Muscle of leg (tissue), 3 donors: ENCODE measurements at regions not wholly inside any gene's neighbourhood (a gene's known extent, or its start where the extent isn't known, plus 50 kb on each side); places are given as distances from the start of the nearest gene placed in this dataset.

Experiments used
- DNase-seq: peaks from one replicate; pipeline ENCODE4 v3.0.0; 2013
- H3K27ac ChIP-seq: one replicate; pipeline ENCODE4 v1.5.1; 2013; ENCODE audit warnings: mild to moderate bottlenecking, low read length, control low read depth
- H3K27me3 ChIP-seq: one replicate; pipeline ENCODE4 v1.6.1; 2013; ENCODE audit warnings: low read length; ENCODE audit not compliant: control insufficient read depth, insufficient read depth
- H3K36me3 ChIP-seq: one replicate; pipeline ENCODE4 v1.6.1; 2013; ENCODE audit warnings: low read length; ENCODE audit not compliant: control insufficient read depth, insufficient read depth
- H3K4me1 ChIP-seq: one replicate; pipeline ENCODE4 v1.6.1; 2013; ENCODE audit warnings: low read length; ENCODE audit not compliant: control insufficient read depth, insufficient read depth
- H3K4me3 ChIP-seq: one replicate; pipeline ENCODE4 v1.5.1; 2013; ENCODE audit warnings: low read length, control low read depth
- H3K9me3 ChIP-seq: replicated peaks from 2 replicates; pipeline ENCODE4 v1.6.1; 2013; ENCODE audit warnings: low read depth, low read length; ENCODE audit not compliant: control insufficient read depth
- WGBS: methylation state at CpG from one replicate; pipeline ENCODE4 v1.1.5; 2013; ENCODE audit warnings: missing lambda C conversion rate; ENCODE audit not compliant: insufficient coverage; 5-methylcytosine and 5-hydroxymethylcytosine counted together

GRCh38 chr2:78309460-78309859, 716.0 kb upstream of the REG3G start:
- WGBS = 56% methylated on average over 2 of the region's 3 CpGs
- no peaks in the 10 kb centered on the region for H3K9me3 ChIP-seq
- H3K36me3 ChIP-seq = no peaks in the 10 kb centered on the region
- no peaks in the 10 kb centered on the region for H3K4me1 ChIP-seq
- no peak overlapping the region for H3K4me3 ChIP-seq
- H3K27ac ChIP-seq = no peak overlapping the region
- no peak for DNase-seq
- no peaks in the 10 kb centered on the region for H3K27me3 ChIP-seq

- no peaks in the 10 kb centered on the region for H3K9me3 ChIP-seq
- no peak for DNase-seq
- H3K27ac ChIP-seq = no peak overlapping the region
- no peaks in the 10 kb centered on the region for H3K36me3 ChIP-seq
- no peaks in the 10 kb centered on the region for H3K27me3 ChIP-seq
- H3K4me1 ChIP-seq = no peaks in the 10 kb centered on the region
- H3K4me3 ChIP-seq = no peak overlapping the region
Measured at GRCh38 chr2:78315368-78315767, 710.1 kb upstream of the REG3G start.

- Histone ChIP-seq H3K4me1 (no peaks in the 10 kb centered on the region), H3K36me3 (no peaks in the 10 kb centered on the region), H3K27ac (no peak overlapping the region), H3K27me3 (no peaks in the 10 kb centered on the region), H3K9me3 (no peaks in the 10 kb centered on the region), H3K4me3 (no peak overlapping the region)
- no CpG with 5 or more reads among the region's 2 CpGs for WGBS
- DNase-seq = no peak
Measured at GRCh38 chr2:78318275-78318674, 707.2 kb upstream of the REG3G start.

GRCh38 chr2:78330193-78330592, 695.3 kb upstream of the REG3G start:
- H3K36me3 ChIP-seq = no peaks in the 10 kb centered on the region
- no peaks in the 10 kb centered on the region for H3K4me1 ChIP-seq
- no peak for DNase-seq
- no peak overlapping the region for H3K27ac ChIP-seq
- no peak overlapping the region for H3K4me3 ChIP-seq
- H3K9me3 ChIP-seq = no peaks in the 10 kb centered on the region
- no peaks in the 10 kb centered on the region for H3K27me3 ChIP-seq

GRCh38 chr2:78351208-78351607, 674.3 kb upstream of the REG3G start:
- H3K4me3 ChIP-seq = no peak overlapping the region
- peak; percentile 13 for DNase-seq
- no peak overlapping the region for H3K27ac ChIP-seq
- no peaks in the 10 kb centered on the region for H3K4me1 ChIP-seq
- no CpG with 5 or more reads among the region's 3 CpGs for WGBS
- no peaks in the 10 kb centered on the region for H3K27me3 ChIP-seq
- no peaks in the 10 kb centered on the region for H3K9me3 ChIP-seq
- no peaks in the 10 kb centered on the region for H3K36me3 ChIP-seq

GRCh38 chr2:78353168-78353567, 672.3 kb upstream of the REG3G start:
- no CpG with 5 or more reads among the region's 1 CpG for WGBS
- no peak for DNase-seq
- H3K4me1 ChIP-seq = no peaks in the 10 kb centered on the region
- H3K4me3 ChIP-seq = no peak overlapping the region
- H3K9me3 ChIP-seq = no peaks in the 10 kb centered on the region
- no peak overlapping the region for H3K27ac ChIP-seq
- no peaks in the 10 kb centered on the region for H3K36me3 ChIP-seq
- H3K27me3 ChIP-seq = no peaks in the 10 kb centered on the region

GRCh38 chr2:78355967-78356366, 669.5 kb upstream of the REG3G start:
- WGBS = 38% methylated on average over 1 of the region's 2 CpGs

GRCh38 chr2:78383576-78383975, 641.9 kb upstream of the REG3G start:
- H3K4me1 ChIP-seq = no peaks in the 10 kb centered on the region
- no peaks in the 10 kb centered on the region for H3K36me3 ChIP-seq
- no peak overlapping the region for H3K27ac ChIP-seq
- WGBS = no CpG with 5 or more reads among the region's 2 CpGs
- no peaks in the 10 kb centered on the region for H3K9me3 ChIP-seq
- no peak overlapping the region for H3K4me3 ChIP-seq
- peak; percentile 0 for DNase-seq
- H3K27me3 ChIP-seq = no peaks in the 10 kb centered on the region

More at GRCh38 chr2:78355967-78356366, 669.5 kb upstream of the REG3G start:
- Histone ChIP-seq H3K27me3 (no peaks in the 10 kb centered on the region), H3K4me3 (no peak overlapping the region), H3K27ac (no peak overlapping the region), H3K36me3 (no peaks in the 10 kb centered on the region), H3K4me1 (no peaks in the 10 kb centered on the region), H3K9me3 (no peaks in the 10 kb centered on the region)
- DNase-seq = peak; percentile 1

GRCh38 chr2:78397198-78397597, 628.3 kb upstream of the REG3G start:
- Histone ChIP-seq H3K4me1 (no peaks in the 10 kb centered on the region), H3K27me3 (no peaks in the 10 kb centered on the region), H3K27ac (no peak overlapping the region), H3K36me3 (no peaks in the 10 kb centered on the region), H3K4me3 (no peak overlapping the region), H3K9me3 (no peaks in the 10 kb centered on the region)
- no peak for DNase-seq
- WGBS = 84% methylated on average over 3 of the region's 6 CpGs

GRCh38 chr2:78407960-78408794, 617.3 kb upstream of the REG3G start:
- 91% methylated on average over 4 of the region's 7 CpGs for WGBS
- Histone ChIP-seq H3K4me3 (no peak overlapping the region), H3K4me1 (no peaks in the 10 kb centered on the region), H3K27ac (no peak overlapping the region), H3K27me3 (no peaks in the 10 kb centered on the region), H3K9me3 (no peaks in the 10 kb centered on the region), H3K36me3 (no peaks in the 10 kb centered on the region)
- no peak for DNase-seq

GRCh38 chr2:78408795-78409118, 616.7 kb upstream of the REG3G start:
- Histone ChIP-seq H3K27me3 (no peaks in the 10 kb centered on the region), H3K36me3 (no peaks in the 10 kb centered on the region), H3K4me1 (no peaks in the 10 kb centered on the region), H3K9me3 (no peaks in the 10 kb centered on the region), H3K4me3 (no peak overlapping the region), H3K27ac (no peak overlapping the region)
- whole genome bisulfite sequencing = no CpG with 5 or more reads among the region's 2 CpGs
- DNase-seq = peak; percentile 10
